Stimulated activated naive B cell treated with anti-CD40 and anti-IgM and Interleukin-4, amounts not matched to agents 10 μg/mL and 1 μg/mL and 100 μg/mL, for 72 hours (primary cell): ENCODE measurements at regions not wholly inside any gene's neighbourhood (a gene's known extent, or its start where the extent isn't known, plus 50 kb on each side); places are given as distances from the start of the nearest gene placed in this dataset.

Experiments used
- ATAC-seq, 2 donors: fragments of 150-1000 bp; cut with Tn5 transposase; replicated peaks; 2 replicates each; pipeline ENCODE4 v1.10.0; 2021; ENCODE audit warnings: moderate library complexity in 1 of 2
- DNase-seq: peaks from one replicate; pipeline ENCODE4 v3.0.0; 2021
- H3K27ac Mint-ChIP-seq: one replicate; pipeline ENCODE4 v1.8.0; 2022; ENCODE audit warnings: mild to moderate bottlenecking, mixed read lengths
- H3K27me3 Mint-ChIP-seq, 2 donors: one replicate each; pipeline ENCODE4 v1.8.0; 2022; ENCODE audit warnings: mixed read lengths in 2 of 2
- H3K36me3 Mint-ChIP-seq, 2 donors: one replicate each; pipeline ENCODE4 v1.8.0; 2022; ENCODE audit warnings: mixed read lengths in 2 of 2, mild to moderate bottlenecking in 1 of 2
- H3K4me1 Mint-ChIP-seq, 2 donors: one replicate each; pipeline ENCODE4 v1.8.0; 2022; ENCODE audit warnings: mixed read lengths in 2 of 2, mild to moderate bottlenecking in 1 of 2
- H3K4me3 Mint-ChIP-seq, 2 donors: one replicate each; pipeline ENCODE4 v1.8.0; 2022; ENCODE audit warnings: mild to moderate bottlenecking in 2 of 2, mixed read lengths in 2 of 2, moderate library complexity in 1 of 2
- H3K9me3 Mint-ChIP-seq, 2 donors: one replicate each; pipeline ENCODE4 v1.8.0; 2022; ENCODE audit warnings: mixed read lengths in 2 of 2, mild to moderate bottlenecking in 1 of 2

DNA sequence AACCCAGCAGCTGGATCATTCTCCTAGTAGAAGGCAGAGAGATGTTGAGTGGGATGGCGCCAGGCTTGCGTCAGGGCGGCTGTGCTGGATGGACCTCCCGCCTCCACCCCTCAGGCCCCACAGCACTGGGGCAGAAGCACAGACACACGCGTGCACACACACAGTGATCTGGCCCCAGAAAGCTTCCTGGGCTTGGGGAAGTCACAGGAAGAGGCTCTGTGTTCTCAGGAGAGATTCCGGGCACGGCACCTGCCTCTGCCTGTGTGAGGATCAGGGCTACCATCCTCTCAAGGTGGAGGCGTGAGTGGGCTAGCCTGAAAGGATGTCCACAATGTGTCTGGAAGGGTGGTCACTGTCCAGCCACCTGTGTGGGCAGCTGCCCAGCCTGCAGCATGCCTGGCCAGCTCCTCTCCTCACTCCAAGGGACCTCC is 229.8 kb upstream of the HS6ST1 start:
- Mint-ChIP-seq H3K36me3 (no peaks in the 10 kb centered on the region), H3K27ac (no peak overlapping the region), H3K4me3 (no peak overlapping the region), H3K27me3 (no peaks in the 10 kb centered on the region), H3K9me3 (peaks cover 10 to 11% of the 10 kb centered on the region in 2 donors), H3K4me1 (no peaks in the 10 kb centered on the region)
- ATAC-seq (no peak), DNase-seq (no peak)

DNA sequence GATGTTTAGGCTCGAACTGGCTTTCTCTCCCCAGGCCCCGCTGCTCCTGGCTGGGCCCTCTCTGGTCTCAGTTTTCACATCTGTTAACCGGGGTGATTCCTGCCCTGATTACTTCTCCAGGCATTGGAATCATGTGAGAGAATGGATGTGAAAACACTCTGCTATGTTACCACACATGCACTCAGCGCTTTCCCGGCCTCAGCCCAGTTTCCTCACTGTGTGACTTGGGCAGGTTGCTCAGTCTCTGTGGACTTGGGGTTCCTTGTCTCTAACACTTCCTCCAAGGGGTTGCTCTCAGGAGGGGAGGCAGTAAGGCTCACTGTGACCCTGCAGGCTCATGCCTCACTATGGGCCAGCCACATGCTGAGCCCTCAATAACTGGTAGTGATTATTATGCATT is 230.4 kb upstream of the HS6ST1 start:
- no peaks in the 10 kb centered on the region for H3K36me3 Mint-ChIP-seq
- peaks cover 10 to 11% of the 10 kb centered on the region in 2 donors for H3K9me3 Mint-ChIP-seq
- no peak for ATAC-seq
- no peak overlapping the region for H3K27ac Mint-ChIP-seq
- no peak for DNase-seq
- H3K27me3 Mint-ChIP-seq: no peaks in the 10 kb centered on the region
- H3K4me1 Mint-ChIP-seq: no peaks in the 10 kb centered on the region
- H3K4me3 Mint-ChIP-seq: no peak overlapping the region

DNA sequence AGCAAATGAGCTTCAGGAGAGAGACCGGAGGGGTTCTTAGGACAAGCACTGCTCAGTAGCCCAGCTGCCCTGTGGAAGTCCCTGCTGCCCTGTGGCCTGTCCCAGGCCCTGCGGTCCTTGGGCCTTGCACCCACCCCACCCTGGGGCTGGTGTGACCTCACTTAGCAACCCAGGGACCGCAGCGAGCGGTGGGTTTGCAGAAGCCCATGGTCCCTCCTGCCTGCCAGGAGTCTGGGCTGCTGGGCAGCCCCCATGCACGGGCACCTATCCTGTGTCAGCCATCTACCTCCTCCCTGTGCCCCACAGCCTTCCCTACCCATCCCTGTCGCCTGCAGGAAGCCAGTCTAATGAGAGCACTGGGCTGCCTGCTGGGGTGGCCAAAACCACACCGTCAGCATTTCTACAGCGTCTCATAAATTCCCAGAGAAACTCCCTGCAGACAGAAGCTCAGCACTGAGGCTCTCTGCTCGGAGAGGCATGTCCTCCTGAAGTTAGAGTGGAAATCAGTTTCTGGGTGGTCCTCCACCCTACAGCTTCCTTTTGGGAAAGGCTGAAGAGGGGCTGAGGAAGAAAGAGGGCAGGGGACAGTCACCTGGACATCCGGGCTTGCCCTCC is 231.1 kb upstream of the HS6ST1 start:
- Mint-ChIP-seq H3K27me3 (no peaks in the 10 kb centered on the region), H3K4me1 (no peaks in the 10 kb centered on the region), H3K4me3 (no peak overlapping the region), H3K9me3 (peaks cover 10 to 11% of the 10 kb centered on the region in 2 donors), H3K27ac (no peak overlapping the region), H3K36me3 (no peaks in the 10 kb centered on the region)
- DNase-seq: no peak
- no peak for ATAC-seq

- no peaks in the 10 kb centered on the region for H3K4me1 Mint-ChIP-seq
- no peak for DNase-seq
- peaks cover 10 to 11% of the 10 kb centered on the region in 2 donors for H3K9me3 Mint-ChIP-seq
- H3K27me3 Mint-ChIP-seq: no peaks in the 10 kb centered on the region
- H3K4me3 Mint-ChIP-seq: no peak overlapping the region
- no peak overlapping the region for H3K27ac Mint-ChIP-seq
- no peak for ATAC-seq
- H3K36me3 Mint-ChIP-seq: no peaks in the 10 kb centered on the region
These were observed 231.7 kb upstream of the HS6ST1 start for GRCh38 chr2:128550389-128550788.

DNA sequence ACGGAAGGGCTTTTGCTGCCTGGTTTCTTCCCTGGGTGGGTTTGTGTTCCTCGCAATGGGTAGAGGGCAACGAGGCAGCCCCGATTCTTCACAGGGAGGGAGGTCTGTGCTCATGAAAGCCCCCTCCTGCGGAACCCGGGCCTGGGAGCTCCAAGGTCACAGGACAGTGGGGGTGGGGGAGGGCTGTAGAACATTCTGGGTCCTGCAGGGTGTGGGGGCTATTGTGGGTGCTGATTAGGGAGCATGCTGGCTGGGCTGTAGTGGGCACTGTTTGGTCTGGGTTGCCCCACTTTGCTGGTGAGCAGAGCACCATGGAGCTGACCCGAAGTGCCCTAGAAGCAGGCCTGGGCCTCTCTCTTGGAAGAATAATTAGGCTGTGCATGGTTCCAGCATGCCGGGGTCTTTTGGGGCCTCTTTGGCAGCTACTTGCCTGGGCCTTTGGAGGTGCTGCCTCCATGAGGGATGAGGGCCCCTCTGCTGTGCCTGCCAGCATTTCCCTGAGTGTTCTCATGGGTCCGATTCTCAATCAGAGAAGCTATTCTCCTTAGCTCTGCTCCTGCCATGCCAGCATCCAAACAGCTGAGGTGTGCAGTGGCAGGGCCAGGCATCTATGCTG is 232.2 kb upstream of the HS6ST1 start:
- ATAC-seq (no peak), DNase-seq (no peak)
- Mint-ChIP-seq H3K4me3 (no peak overlapping the region), H3K36me3 (no peaks in the 10 kb centered on the region), H3K27ac (no peak overlapping the region), H3K27me3 (peaks cover 0 to 1% of the 10 kb centered on the region in 2 donors), H3K9me3 (peaks cover 10 to 11% of the 10 kb centered on the region in 2 donors), H3K4me1 (no peaks in the 10 kb centered on the region)

- Mint-ChIP-seq H3K27me3 (peaks cover 0 to 5% of the 10 kb centered on the region in 2 donors), H3K4me1 (no peaks in the 10 kb centered on the region), H3K27ac (no peak overlapping the region), H3K4me3 (no peak overlapping the region), H3K9me3 (peaks cover 8 to 10% of the 10 kb centered on the region in 2 donors), H3K36me3 (no peaks in the 10 kb centered on the region)
- ATAC-seq (no peak), DNase-seq (no peak)
These were observed 232.8 kb upstream of the HS6ST1 start for GRCh38 chr2:128551435-128551834.

DNA sequence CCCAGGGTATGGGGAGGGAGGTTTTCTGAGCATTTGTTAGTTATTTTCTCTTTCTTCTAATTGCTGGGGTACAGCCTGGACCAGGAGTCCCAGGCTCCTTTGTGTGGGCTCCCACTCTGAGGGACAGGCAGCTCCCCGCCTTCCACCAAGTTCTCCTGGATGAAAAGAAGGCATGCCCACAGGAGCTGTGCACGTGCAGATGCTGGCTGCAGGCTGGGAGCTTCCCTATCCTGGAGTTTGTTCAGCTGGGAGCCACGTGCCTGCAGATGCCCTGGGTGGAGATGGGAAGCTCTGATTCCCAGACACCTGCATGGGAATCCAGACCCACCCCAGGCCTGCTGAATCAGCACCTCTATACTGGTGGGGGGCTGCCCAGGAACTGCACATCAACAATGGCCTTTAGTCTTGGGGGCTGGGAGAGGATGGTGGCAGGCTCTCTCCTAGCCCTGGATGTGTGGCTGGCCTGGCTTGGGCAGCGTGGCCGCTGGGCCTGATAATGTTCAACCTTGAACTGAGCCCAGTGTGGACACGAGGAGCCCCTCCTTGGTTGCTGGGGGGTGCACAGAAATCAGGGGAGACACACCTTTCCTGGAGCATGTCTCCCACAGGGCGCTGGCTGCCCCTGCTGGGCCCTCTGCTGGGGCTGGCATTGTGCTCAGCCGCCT is 233.6 kb upstream of the HS6ST1 start:
- DNase-seq (no peak), ATAC-seq (no peak)
- Mint-ChIP-seq H3K4me3 (no peak overlapping the region), H3K36me3 (no peaks in the 10 kb centered on the region), H3K27ac (no peak overlapping the region), H3K9me3 (peaks cover 2 to 4% of the 10 kb centered on the region in 2 donors), H3K4me1 (no peaks in the 10 kb centered on the region), H3K27me3 (peaks cover 0 to 5% of the 10 kb centered on the region in 2 donors)

DNA sequence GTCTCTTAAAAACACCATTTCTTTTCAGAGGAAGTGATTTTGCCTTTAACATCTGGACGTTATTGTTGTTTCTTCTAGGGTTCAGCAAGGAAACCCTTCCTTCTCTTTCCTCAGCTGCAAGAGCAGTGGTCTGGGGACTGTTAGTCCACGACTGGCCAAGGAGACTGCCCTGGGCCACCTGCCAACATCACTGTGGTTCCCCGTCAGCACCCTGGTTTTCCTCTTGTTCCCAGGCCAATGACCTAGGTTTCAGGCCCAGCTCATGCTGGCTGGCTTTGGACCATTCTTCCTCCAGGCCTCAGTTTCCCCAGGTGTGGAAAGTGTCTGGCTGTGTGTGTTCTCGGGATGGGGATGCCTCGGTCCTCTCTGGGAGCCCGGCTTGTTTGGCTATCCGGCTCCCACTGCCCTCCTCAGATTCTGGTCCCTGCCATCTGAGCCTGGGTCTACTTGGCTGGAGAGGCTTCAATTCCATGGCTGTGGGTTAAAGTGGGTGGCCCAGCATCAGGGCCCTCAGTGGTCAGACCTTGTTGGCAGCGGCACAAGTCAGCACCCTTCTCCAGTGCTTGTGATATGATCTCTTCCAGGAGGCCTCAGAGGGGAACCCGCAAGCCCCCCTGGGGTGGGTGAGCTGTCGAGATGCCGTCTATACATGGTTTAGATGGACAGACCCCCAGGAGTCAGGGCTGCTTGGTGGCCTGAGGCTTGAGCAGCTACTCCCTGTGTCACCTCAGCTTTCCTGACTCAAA is 234.3 kb upstream of the HS6ST1 start:
- Mint-ChIP-seq H3K27ac (no peak overlapping the region), H3K27me3 (peaks cover 0 to 5% of the 10 kb centered on the region in 2 donors), H3K4me1 (no peaks in the 10 kb centered on the region), H3K4me3 (no peak overlapping the region), H3K9me3 (no peaks in the 10 kb centered on the region), H3K36me3 (no peaks in the 10 kb centered on the region)
- DNase-seq: no peak
- no peak for ATAC-seq

GRCh38 chr2:128554151-128554769 is 235.6 kb upstream of the HS6ST1 start:
- no peak for ATAC-seq
- Mint-ChIP-seq H3K27me3 (peaks cover 0 to 8% of the 10 kb centered on the region in 2 donors), H3K9me3 (no peaks in the 10 kb centered on the region), H3K4me3 (no peak overlapping the region), H3K27ac (no peak overlapping the region), H3K4me1 (no peaks in the 10 kb centered on the region), H3K36me3 (no peaks in the 10 kb centered on the region)
- DNase-seq: no peak

- H3K9me3 Mint-ChIP-seq: no peaks in the 10 kb centered on the region
- H3K4me1 Mint-ChIP-seq: no peaks in the 10 kb centered on the region
- H3K27ac Mint-ChIP-seq: no peak overlapping the region
- H3K4me3 Mint-ChIP-seq: no peak overlapping the region
- peaks cover 0 to 13% of the 10 kb centered on the region in 2 donors for H3K27me3 Mint-ChIP-seq
- no peak for DNase-seq
- no peak for ATAC-seq
- H3K36me3 Mint-ChIP-seq: no peaks in the 10 kb centered on the region
These were observed 236.8 kb upstream of the HS6ST1 start for GRCh38 chr2:128555433-128555832.

GRCh38 chr2:128556089-128556488 is 237.4 kb upstream of the HS6ST1 start:
- H3K27ac Mint-ChIP-seq: no peak overlapping the region
- DNase-seq: no peak
- H3K27me3 Mint-ChIP-seq: peaks cover 0 to 13% of the 10 kb centered on the region in 2 donors

GRCh38 chr2:128556633-128557032 is 238.0 kb upstream of the HS6ST1 start:
- no peaks in the 10 kb centered on the region for H3K4me1 Mint-ChIP-seq
- no peak for ATAC-seq
- no peak overlapping the region for H3K27ac Mint-ChIP-seq
- no peak for DNase-seq
- H3K27me3 Mint-ChIP-seq: peaks cover 0 to 13% of the 10 kb centered on the region in 2 donors
- no peak overlapping the region for H3K4me3 Mint-ChIP-seq
- no peaks in the 10 kb centered on the region for H3K36me3 Mint-ChIP-seq
- H3K9me3 Mint-ChIP-seq: no peaks in the 10 kb centered on the region

More at GRCh38 chr2:128556089-128556488, 237.4 kb upstream of the HS6ST1 start:
- H3K36me3 Mint-ChIP-seq: no peaks in the 10 kb centered on the region
- H3K9me3 Mint-ChIP-seq: no peaks in the 10 kb centered on the region
- no peak for ATAC-seq
- no peak overlapping the region for H3K4me3 Mint-ChIP-seq
- H3K4me1 Mint-ChIP-seq: no peaks in the 10 kb centered on the region

- DNase-seq (no peak), ATAC-seq (no peak)
- Mint-ChIP-seq H3K4me3 (no peak overlapping the region), H3K27ac (no peak overlapping the region), H3K27me3 (peaks cover 0 to 13% of the 10 kb centered on the region in 2 donors), H3K9me3 (no peaks in the 10 kb centered on the region), H3K4me1 (no peaks in the 10 kb centered on the region), H3K36me3 (no peaks in the 10 kb centered on the region)
These were observed 238.4 kb upstream of the HS6ST1 start for GRCh38 chr2:128557069-128557468.

- no peaks in the 10 kb centered on the region for H3K36me3 Mint-ChIP-seq
- no peaks in the 10 kb centered on the region for H3K9me3 Mint-ChIP-seq
- H3K27ac Mint-ChIP-seq: no peak overlapping the region
- peaks cover 0 to 13% of the 10 kb centered on the region in 2 donors for H3K27me3 Mint-ChIP-seq
- DNase-seq (no peak), ATAC-seq (no peak)
- no peak overlapping the region for H3K4me3 Mint-ChIP-seq
- no peaks in the 10 kb centered on the region for H3K4me1 Mint-ChIP-seq
These were observed 239.2 kb upstream of the HS6ST1 start for GRCh38 chr2:128557831-128558241.
